HepG2 (cell line): ENCODE measurements at regions not wholly inside any gene's neighbourhood (a gene's known extent, or its start where the extent isn't known, plus 50 kb on each side); places are given as distances from the start of the nearest gene placed in this dataset.

ENCODE experiments used
- ATAC-seq: fragments of 200-7000 bp; cut with Tn5 transposase; 3 replicates; pipeline ENCODE4 v1.9.1; 2020; ENCODE audit warnings: mild to moderate bottlenecking, moderate library complexity
- BruUV-seq: library from RNA; stranded (reverse); fragments of 400-500 nt; replicated peaks from 2 replicates; lab custom pipeline; 2021; lab: Mats Ljungman, UMichigan
- CTCF ChIA-PET: fragments of 300-600 bp; formaldehyde crosslinking; extraction: SDS; loops from one replicate; lab custom pipeline; 2021; ENCODE audit warnings: low total read pairs, inconsistent platforms, low intra/inter-chr PET ratio; lab: Yijun Ruan, JAX
- POLR2A ChIA-PET: fragments of 350-600 bp; sonication (Branson Sonifier 250); formaldehyde crosslinking; loops from one replicate; lab custom pipeline; 2020; ENCODE audit warnings: antibody characterized with exemption, inconsistent platforms; lab: Yijun Ruan, JAX
- DNase-seq: peaks from one replicate; pipeline ENCODE4 v3.0.0-alpha.2; 2015; ENCODE audit warnings: low spot score
- FAIRE-seq: peaks from 3 replicates; lab custom pipeline; 2011; peaks lifted over from hg19 to GRCh38; lab: Jason Lieb, UNC
- H2AFZ ChIP-seq: one replicate; pipeline ENCODE4 v1.6.1; 2011; ENCODE audit warnings: low read length, inconsistent platforms
- H3K27ac ChIP-seq: fragments of 300-600 bp; 3 replicates; pipeline ENCODE4 v1.8.0; 2011; ENCODE audit warnings: mixed run types, mild to moderate bottlenecking, mixed read lengths, low read length, inconsistent platforms; ENCODE audit not compliant: insufficient read depth; ENCODE audit errors: extremely low read length
- H3K27me3 ChIP-seq, 2 experiments: fragments of 200-600 bp in 1 of 2; 2 replicates in 1 of 2; 3 replicates in 1 of 2; pipeline versions ENCODE4 v1.6.0 to v1.8.0; 2011; ENCODE audit warnings: low read length in 2 of 2, mild to moderate bottlenecking in 2 of 2, moderate library complexity in 2 of 2, inconsistent platforms in 1 of 2; ENCODE audit not compliant: insufficient read depth in 2 of 2, control insufficient read depth in 1 of 2
- H3K36me3 ChIP-seq, 2 experiments: fragments of 200-600 bp in 1 of 2; replicated peaks in 1 of 2; 2 replicates in 1 of 2; 3 replicates in 1 of 2; pipeline versions ENCODE4 v1.5.1 to v1.8.0; 2011; ENCODE audit warnings: low read length in 2 of 2, inconsistent platforms in 1 of 2; ENCODE audit not compliant: insufficient read depth in 2 of 2, control insufficient read depth in 1 of 2
- H3K4me1 ChIP-seq: 2 replicates; pipeline ENCODE4 v1.5.1; 2012; ENCODE audit warnings: low read length, inconsistent platforms; ENCODE audit not compliant: insufficient read depth
- H3K4me2 ChIP-seq: 2 replicates; pipeline ENCODE4 v1.6.0; 2011; ENCODE audit warnings: low read depth, low read length, inconsistent platforms
- H3K4me3 ChIP-seq, 3 experiments: fragments of 200-600 bp in 1 of 3; sonication (generic), shearing (Covaris generic) in 1 of 3; replicated peaks in 1 of 3; 2 replicates each; pipeline ENCODE4 v1.5.1; 2011 to 2016; ENCODE audit warnings: low read length in 3 of 3, inconsistent platforms in 2 of 3, low read depth in 2 of 3, mild to moderate bottlenecking in 2 of 3, control low read depth in 1 of 3, mixed read lengths in 1 of 3; ENCODE audit not compliant: insufficient read depth in 1 of 3
- H3K79me2 ChIP-seq: one replicate; pipeline ENCODE4 v1.6.1; 2011; ENCODE audit warnings: low read length, inconsistent platforms; ENCODE audit not compliant: insufficient read depth
- H3K9ac ChIP-seq: 2 replicates; pipeline ENCODE4 v1.6.0; 2011; ENCODE audit warnings: mild to moderate bottlenecking, low read depth, low read length, inconsistent platforms; ENCODE audit not compliant: insufficient read depth
- H3K9me3 ChIP-seq: 2 replicates; pipeline ENCODE4 v1.5.1; 2012; ENCODE audit warnings: mild to moderate bottlenecking, low read length
- H4K20me1 ChIP-seq: 2 replicates; pipeline ENCODE4 v1.6.0; 2011; ENCODE audit warnings: inconsistent platforms, mild to moderate bottlenecking, low read length, moderate library complexity; ENCODE audit not compliant: insufficient read depth
- REL ChIP-seq: sonication (generic); formaldehyde crosslinking; conservative IDR thresholded peaks from 2 replicates; pipeline ENCODE4 v1.8.0; 2022; ENCODE audit warnings: mild to moderate bottlenecking, missing genetic modification reagents, moderate library complexity
- TERF1 ChIP-seq: sonication (generic); formaldehyde crosslinking; IDR thresholded peaks from 2 replicates; pipeline ENCODE4 v1.8.0; 2022; ENCODE audit warnings: mild to moderate bottlenecking, missing genetic modification reagents, moderate library complexity
- ZNF276 ChIP-seq: sonication (generic); formaldehyde crosslinking; IDR thresholded peaks from 2 replicates; pipeline ENCODE4 v1.4.0; 2020; ENCODE audit warnings: mild to moderate bottlenecking, low read depth, missing genetic modification reagents
- ZNF383 ChIP-seq: sonication (generic); formaldehyde crosslinking; IDR thresholded peaks from 2 replicates; pipeline ENCODE4 v1.4.0; 2020; ENCODE audit warnings: missing genetic modification reagents, mild to moderate bottlenecking, borderline replicate concordance
- ZNF75D ChIP-seq: sonication (generic); formaldehyde crosslinking; IDR thresholded peaks from 2 replicates; pipeline ENCODE4 v1.8.1; 2023; ENCODE audit warnings: missing genetic modification reagents, mild to moderate bottlenecking, borderline replicate concordance
- WGBS: methylation state at CpG from one replicate; pipeline ENCODE4 v1.1.6; 2017; ENCODE audit warnings: low lambda C conversion rate; 5-methylcytosine and 5-hydroxymethylcytosine counted together
- in situ Hi-C: cut with HindIII; loops from 2 replicates; pipeline ENCODE4 v1.10.0; 2017; ENCODE audit warnings: low pct_unique_long_range_greater_than_20kb; ENCODE audit not compliant: extremely low pct_ligation_motif_present
- intact Hi-C: fragments of 100-400 bp; cut with micrococcal nuclease; formaldehyde crosslinking; loops from one replicate; pipeline ENCODE4 v1.10.0; 2022; ENCODE audit not compliant: unreplicated experiment

GRCh38 chr6:151733680-151734320 lies 73.7 kb upstream of the ESR1 start:
- H3K36me3 ChIP-seq, result no peaks in the 10 kb centered on the region
- BruUV-seq, result no TSS peak
- no peaks in the 10 kb centered on the region for H4K20me1 ChIP-seq
- ChIA-PET CTCF (no interaction called here), POLR2A (no interaction called here)
- intact Hi-C loops, result loop anchor here (2.0 kb wide), 1 partner anchor 37 kb away; no protein-coding TSS in a partner anchor
- no peak overlapping the region for H3K4me3 ChIP-seq
- H3K4me1 ChIP-seq, result no peaks in the 10 kb centered on the region
- no peak for FAIRE-seq
- ATAC-seq, result no peak
- no peaks in the 10 kb centered on the region for H3K9me3 ChIP-seq
- DNase-seq, result no peak
- no peaks in the 10 kb centered on the region for H3K79me2 ChIP-seq
- in situ Hi-C loops, result no loop called here
- H3K27me3 ChIP-seq, result no peaks in the 10 kb centered on the region
- no peak overlapping the region for H3K27ac ChIP-seq
- no peak overlapping the region for H2AFZ ChIP-seq
- WGBS, result 27% methylated on average over 3 of the region's 3 CpGs
- no peak overlapping the region for H3K4me2 ChIP-seq
- H3K9ac ChIP-seq, result no peak overlapping the region
- TF ChIP-seq REL (CRISPR knock-in tag) (no peak), ZNF75D (no peak), ZNF383 (CRISPR knock-in tag) (no peak), ZNF276 (CRISPR knock-in tag) (no peak), TERF1 (CRISPR knock-in tag) (no peak)
